ENCODE measurements at regions not wholly inside any gene's neighbourhood (a gene's known extent, or its start where the extent isn't known, plus 50 kb on each side); places are given as distances from the start of the nearest gene placed in this dataset.

DNA sequence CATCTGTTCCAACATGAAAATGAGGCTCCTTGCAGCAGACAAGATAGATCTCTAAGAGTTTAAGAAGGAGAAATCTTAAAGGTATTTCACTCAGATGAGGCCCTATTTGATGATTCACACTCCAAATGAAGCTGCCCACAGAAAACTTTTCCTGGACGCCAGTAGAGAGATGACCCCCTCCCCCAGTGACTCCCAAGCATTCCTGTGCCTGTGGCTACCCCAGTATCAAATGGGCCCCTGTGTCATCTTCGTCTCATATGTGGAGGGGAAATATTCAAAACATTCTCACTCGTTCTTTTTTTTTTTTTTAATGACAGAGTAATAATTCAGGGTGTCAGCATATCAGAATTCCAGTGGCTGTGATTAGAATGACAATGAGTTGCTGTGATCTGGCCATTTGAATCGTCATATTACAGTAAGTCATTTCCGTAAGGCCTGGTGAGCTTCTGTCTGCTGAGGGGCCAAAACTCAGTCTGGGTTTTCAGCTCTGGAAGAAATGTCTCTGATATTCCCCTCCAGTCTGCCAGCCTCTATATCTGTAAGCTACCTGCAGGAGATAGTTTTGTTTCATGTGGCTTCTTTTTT lies 194.7 kb downstream of the URI1 start:
- no peaks in the 10 kb centered on the region for H3K9me3 Mint-ChIP-seq
- H3K27me3 Mint-ChIP-seq (ENCODE audit: low read depth): peaks cover 4% of the 10 kb centered on the region
- no peak overlapping the region for H3K27ac Mint-ChIP-seq
- H3K36me3 Mint-ChIP-seq (ENCODE audit: low read depth): no peaks in the 10 kb centered on the region
- no peak overlapping the region for H3K4me3 Mint-ChIP-seq
- H3K4me1 Mint-ChIP-seq (ENCODE audit: low read depth): no peaks in the 10 kb centered on the region

DNA sequence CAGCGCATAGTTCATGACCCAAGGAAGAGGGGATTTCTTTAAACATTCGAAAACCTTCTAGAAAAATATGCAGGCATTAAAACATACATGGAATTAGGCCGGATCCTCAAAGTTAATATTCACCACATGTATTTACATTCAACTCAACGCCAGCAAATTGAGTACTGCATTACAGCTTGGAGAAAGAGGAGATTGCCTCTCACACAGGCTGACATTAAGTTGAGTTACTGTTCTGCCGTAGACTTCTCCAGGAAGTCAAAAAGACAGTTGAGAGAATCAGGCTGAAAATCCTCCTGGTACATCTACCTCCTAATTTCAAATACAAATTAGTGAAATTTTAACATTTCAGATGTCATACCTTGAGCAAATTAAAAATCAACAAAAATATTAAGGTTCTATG lies 195.7 kb downstream of the URI1 start:
- H3K4me1 Mint-ChIP-seq (ENCODE audit: low read depth): no peaks in the 10 kb centered on the region
- no peaks in the 10 kb centered on the region for H3K9me3 Mint-ChIP-seq
- no peak overlapping the region for H3K27ac Mint-ChIP-seq
- H3K27me3 Mint-ChIP-seq (ENCODE audit: low read depth): peaks cover 4% of the 10 kb centered on the region
- H3K36me3 Mint-ChIP-seq (ENCODE audit: low read depth): no peaks in the 10 kb centered on the region
- no peak overlapping the region for H3K4me3 Mint-ChIP-seq

DNA sequence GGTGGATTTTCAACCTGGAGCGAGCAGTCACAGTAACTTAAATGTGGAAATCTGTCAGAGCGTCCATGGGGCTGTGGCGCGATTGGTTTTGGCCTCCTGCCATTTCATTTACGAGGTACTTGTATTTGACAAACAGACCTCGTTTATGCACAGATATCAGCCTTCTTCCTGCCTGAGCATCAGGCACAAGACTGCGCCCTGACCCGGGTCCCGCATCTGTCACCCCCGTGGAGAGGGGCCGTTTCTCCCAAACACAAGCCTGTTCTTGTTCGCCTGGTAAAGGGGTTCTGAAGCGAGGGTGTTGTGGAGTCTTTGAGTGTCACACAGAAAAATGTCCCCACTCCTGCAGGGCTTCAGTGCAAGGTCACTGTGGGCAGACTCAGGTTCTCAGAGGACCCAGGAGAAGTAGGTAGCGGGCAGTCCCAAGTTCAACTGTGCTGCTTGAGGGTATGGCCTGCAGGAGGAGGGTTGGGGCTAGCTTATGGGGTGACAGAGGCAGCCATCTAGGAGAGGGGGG lies 202.3 kb downstream of the URI1 start:
- Mint-ChIP-seq H3K36me3 (ENCODE audit: low read depth) (no peaks in the 10 kb centered on the region), H3K4me3 (no peak overlapping the region), H3K9me3 (no peaks in the 10 kb centered on the region), H3K27me3 (ENCODE audit: low read depth) (no peaks in the 10 kb centered on the region), H3K27ac (no peak overlapping the region), H3K4me1 (ENCODE audit: low read depth) (no peaks in the 10 kb centered on the region)

DNA sequence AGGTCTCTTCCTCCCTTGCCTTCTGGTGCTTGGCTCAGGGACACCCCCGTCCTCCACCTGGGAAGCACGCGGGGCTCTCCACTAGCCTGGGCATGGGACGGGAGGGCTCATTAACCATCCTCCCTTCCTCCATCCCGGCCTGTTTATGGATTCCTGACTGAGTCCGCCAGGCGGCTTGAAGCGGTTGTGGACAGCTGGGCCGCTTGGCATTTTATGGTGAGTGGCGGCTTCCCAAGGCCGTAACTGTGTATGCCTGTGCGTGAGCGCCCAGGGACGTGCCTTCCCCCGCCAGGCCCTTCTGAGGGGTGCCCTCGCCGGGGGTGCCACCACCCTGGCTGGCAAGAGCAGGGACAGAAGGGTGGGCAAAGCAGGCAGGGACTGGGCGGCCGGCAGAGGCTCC lies 202.8 kb downstream of the URI1 start:
- no peaks in the 10 kb centered on the region for H3K36me3 Mint-ChIP-seq (ENCODE audit: low read depth)
- H3K27ac Mint-ChIP-seq: no peak overlapping the region
- H3K27me3 Mint-ChIP-seq (ENCODE audit: low read depth): no peaks in the 10 kb centered on the region
- no peaks in the 10 kb centered on the region for H3K9me3 Mint-ChIP-seq
- no peak overlapping the region for H3K4me3 Mint-ChIP-seq
- no peaks in the 10 kb centered on the region for H3K4me1 Mint-ChIP-seq (ENCODE audit: low read depth)

DNA sequence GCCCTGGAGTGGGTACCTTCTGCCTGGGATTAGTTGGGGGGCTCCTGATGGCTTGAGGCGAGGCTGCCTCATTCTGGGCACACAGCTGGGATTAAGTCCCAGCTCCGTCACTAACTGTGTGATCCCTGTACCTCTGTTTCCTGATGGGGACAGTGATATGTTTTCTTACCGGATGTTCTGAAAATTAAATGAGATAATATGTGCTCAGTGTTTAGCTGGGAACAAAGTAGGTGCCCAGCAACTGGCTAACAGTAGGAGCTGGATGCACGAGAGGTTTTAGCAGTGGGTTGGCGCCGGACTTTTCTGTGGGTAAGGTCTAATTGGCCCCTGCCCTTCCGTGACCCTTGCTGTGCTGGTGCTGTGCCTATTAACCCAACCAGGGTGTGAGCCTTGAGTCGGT lies 203.4 kb downstream of the URI1 start:
- H3K9me3 Mint-ChIP-seq: no peaks in the 10 kb centered on the region
- H3K27ac Mint-ChIP-seq: no peak overlapping the region
- H3K4me3 Mint-ChIP-seq: no peak overlapping the region
- H3K27me3 Mint-ChIP-seq (ENCODE audit: low read depth): no peaks in the 10 kb centered on the region
- no peaks in the 10 kb centered on the region for H3K36me3 Mint-ChIP-seq (ENCODE audit: low read depth)
- H3K4me1 Mint-ChIP-seq (ENCODE audit: low read depth): no peaks in the 10 kb centered on the region

DNA sequence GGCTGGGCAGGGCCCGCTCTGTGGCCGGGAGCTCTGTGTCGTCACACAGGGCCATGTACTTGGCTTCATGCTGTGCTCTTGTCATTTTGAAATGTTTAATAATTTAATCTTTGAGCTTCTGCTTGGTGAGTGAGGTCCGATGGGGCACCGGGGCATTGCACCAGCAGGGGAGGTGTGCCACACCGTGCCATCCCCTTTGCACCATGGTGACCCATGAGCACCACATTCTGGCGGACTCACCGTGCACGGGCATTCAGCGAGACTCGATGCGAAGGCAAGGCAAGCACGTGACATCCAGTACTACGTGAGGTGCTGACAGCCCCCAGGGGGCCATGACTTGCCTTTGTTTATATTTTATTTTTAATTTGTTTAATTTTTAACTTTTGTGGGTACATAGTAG lies 204.3 kb downstream of the URI1 start:
- Mint-ChIP-seq H3K4me1 (ENCODE audit: low read depth) (no peaks in the 10 kb centered on the region), H3K4me3 (no peak overlapping the region), H3K27ac (no peak overlapping the region), H3K36me3 (ENCODE audit: low read depth) (no peaks in the 10 kb centered on the region), H3K9me3 (no peaks in the 10 kb centered on the region), H3K27me3 (ENCODE audit: low read depth) (no peaks in the 10 kb centered on the region)

DNA sequence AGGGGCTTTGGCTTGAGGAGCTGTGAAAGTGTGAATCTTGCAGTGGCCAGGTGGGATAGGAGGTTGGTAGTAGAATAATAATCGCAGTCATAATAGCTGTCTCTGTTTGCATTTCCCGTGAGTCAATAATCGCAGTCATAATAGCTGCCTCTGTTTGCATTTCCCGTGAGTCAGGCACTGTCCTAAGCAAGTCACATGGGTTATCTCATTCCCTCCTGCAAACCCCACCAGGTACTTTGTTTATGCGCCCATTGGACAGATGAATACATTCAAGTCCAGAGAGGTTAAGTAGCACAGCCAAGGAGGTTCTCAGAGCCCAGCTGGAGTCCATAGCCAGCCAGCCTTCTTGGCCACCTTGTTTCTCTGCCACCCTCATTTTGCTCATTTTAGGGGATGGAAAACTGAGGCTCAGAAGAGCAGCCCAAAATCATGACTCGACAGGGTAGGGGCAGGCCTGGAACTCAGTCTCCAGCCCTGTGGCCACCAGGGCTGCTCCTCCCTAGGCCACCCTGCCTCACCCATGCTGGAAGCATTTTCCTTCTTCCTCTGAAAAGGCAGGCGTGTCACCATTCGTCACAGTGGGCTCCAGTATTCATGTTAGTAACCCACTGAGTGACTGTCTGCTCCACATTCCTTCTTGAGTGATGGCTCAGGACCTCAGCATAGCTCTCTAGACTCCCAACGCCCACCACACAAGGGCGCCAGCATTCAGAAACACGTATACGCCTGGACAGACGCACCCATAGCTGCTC lies 206.2 kb downstream of the URI1 start:
- H3K36me3 Mint-ChIP-seq (ENCODE audit: low read depth): no peaks in the 10 kb centered on the region
- H3K9me3 Mint-ChIP-seq: no peaks in the 10 kb centered on the region
- no peak overlapping the region for H3K4me3 Mint-ChIP-seq
- H3K27ac Mint-ChIP-seq: no peak overlapping the region
- no peaks in the 10 kb centered on the region for H3K4me1 Mint-ChIP-seq (ENCODE audit: low read depth)
- H3K27me3 Mint-ChIP-seq (ENCODE audit: low read depth): no peaks in the 10 kb centered on the region

DNA sequence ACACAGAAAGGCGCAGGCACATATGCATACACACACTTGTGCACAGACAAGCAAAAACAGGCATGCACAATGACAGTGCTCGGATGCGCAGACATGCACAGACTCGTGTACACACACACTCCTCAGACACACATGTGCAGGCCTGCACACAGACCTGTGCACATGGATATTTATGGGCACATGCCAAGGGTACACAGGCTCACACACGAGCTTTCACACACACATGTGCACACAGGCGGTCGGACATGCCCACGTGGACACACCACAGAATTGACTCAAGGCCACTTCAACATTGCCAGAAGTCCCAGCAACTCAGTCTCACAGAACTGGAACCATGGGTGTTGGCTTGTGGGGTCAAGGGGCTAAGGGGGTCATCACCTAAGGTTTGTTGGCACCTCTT lies 206.8 kb downstream of the URI1 start:
- H3K9me3 Mint-ChIP-seq: no peaks in the 10 kb centered on the region
- H3K4me3 Mint-ChIP-seq: no peak overlapping the region
- no peak overlapping the region for H3K27ac Mint-ChIP-seq
- H3K27me3 Mint-ChIP-seq (ENCODE audit: low read depth): no peaks in the 10 kb centered on the region
- H3K4me1 Mint-ChIP-seq (ENCODE audit: low read depth): no peaks in the 10 kb centered on the region
- no peaks in the 10 kb centered on the region for H3K36me3 Mint-ChIP-seq (ENCODE audit: low read depth)

DNA sequence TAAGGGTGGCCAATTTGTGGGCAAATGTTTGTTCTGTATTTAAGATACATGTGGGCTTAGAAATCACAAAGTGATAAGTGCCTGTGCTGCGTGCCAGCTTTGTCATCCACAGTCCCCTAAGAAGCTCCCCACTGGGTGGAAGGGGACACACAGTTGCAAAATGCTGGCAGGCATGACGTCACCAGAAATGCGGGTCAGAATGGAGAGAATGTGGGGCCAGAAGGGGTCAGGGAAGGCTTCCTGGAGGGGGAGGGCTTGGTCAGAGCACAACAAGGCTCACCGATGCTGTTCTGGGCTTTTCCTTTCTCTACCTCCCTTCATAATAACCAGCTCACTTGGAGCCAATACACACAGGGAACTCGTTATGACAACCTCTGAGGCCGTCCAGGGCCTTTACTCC lies 207.3 kb downstream of the URI1 start:
- Mint-ChIP-seq H3K27ac (no peak overlapping the region), H3K4me1 (ENCODE audit: low read depth) (no peaks in the 10 kb centered on the region), H3K9me3 (no peaks in the 10 kb centered on the region), H3K36me3 (ENCODE audit: low read depth) (no peaks in the 10 kb centered on the region), H3K27me3 (ENCODE audit: low read depth) (peaks cover 4% of the 10 kb centered on the region), H3K4me3 (no peak overlapping the region)

DNA sequence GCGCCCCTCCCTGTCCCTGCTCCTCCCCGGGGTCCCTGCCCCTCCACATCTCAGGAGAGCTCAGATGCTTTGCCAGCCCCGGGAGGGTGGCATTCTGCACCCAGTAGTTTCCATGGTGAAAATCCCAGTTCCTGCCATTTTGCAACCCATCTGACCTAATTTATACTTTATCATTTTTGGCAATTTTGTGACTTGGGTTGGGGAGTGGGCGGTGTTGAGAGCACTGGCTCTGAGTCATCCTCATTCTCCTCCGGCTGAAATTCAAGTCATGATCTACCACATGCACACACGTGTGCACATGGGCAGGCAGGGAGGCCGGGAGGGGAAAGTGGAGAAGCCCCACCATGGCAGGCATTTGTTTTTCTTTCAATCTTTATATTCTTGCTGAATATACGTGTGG lies 208.6 kb downstream of the URI1 start:
- Mint-ChIP-seq H3K4me1 (ENCODE audit: low read depth) (no peaks in the 10 kb centered on the region), H3K36me3 (ENCODE audit: low read depth) (no peaks in the 10 kb centered on the region), H3K27me3 (ENCODE audit: low read depth) (peaks cover 5% of the 10 kb centered on the region), H3K27ac (no peak overlapping the region), H3K4me3 (no peak overlapping the region), H3K9me3 (no peaks in the 10 kb centered on the region)

DNA sequence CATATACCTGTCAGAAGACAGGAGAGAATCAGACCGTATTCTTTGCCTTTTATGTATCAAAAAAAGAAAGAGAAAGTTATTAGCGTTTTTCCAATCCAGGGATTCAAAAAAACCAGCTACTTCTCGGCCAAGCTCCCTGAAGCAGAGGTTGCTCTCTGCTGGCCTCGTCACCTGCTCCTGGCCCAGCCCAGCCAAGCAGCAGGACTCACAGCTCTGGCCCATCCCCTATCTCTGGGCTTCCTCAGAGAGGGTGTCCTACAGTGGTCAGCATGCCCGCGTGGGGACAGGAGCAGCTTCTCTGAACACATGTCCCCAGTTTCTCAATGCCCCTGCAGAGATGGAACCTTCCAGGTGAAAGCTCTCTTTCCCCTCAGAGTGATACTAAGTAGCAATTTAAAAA lies 209.0 kb downstream of the URI1 start:
- H3K9me3 Mint-ChIP-seq: no peaks in the 10 kb centered on the region
- H3K36me3 Mint-ChIP-seq (ENCODE audit: low read depth): no peaks in the 10 kb centered on the region
- peaks cover 5% of the 10 kb centered on the region for H3K27me3 Mint-ChIP-seq (ENCODE audit: low read depth)
- no peak overlapping the region for H3K27ac Mint-ChIP-seq
- H3K4me3 Mint-ChIP-seq: no peak overlapping the region
- no peaks in the 10 kb centered on the region for H3K4me1 Mint-ChIP-seq (ENCODE audit: low read depth)

DNA sequence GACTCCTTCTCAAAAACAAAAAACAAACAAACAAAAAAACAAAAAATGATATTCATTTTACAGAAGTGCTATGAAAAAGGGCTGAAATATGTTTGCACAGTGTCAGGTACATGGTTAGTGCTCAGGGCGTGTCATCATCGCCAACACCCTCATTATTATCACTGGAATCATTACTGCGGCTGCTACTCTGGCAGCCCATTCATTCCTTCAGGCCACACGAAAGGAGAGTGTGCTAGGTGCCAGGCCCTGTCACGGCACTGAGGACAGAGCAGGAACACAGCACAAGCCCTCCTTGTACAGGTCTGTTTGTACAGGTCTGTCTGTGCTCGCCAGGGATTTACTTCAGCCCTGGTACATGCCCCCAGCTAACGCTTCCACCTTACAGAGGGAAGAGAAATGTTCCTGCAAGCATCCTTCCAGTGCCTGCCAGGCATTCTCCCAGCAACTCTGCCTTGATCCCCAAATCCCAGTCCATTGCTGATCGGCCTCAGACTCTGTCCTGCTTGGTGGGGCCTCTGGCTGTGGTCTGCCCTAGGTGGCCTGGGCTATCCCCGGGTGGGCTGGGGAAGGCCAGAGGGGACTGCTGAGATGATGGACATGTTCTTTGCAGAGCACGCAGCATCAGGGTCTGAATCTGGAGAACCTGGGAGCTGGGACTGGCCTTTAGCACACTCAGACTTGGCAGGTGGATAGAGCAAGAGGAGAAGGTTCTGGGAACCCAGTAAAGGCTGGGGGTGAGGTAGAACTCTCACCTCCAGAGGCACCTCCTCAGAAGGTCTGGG lies 210.7 kb downstream of the URI1 start:
- Mint-ChIP-seq H3K4me1 (ENCODE audit: low read depth) (no peaks in the 10 kb centered on the region), H3K27me3 (ENCODE audit: low read depth) (peaks cover 5% of the 10 kb centered on the region), H3K4me3 (no peak overlapping the region), H3K36me3 (ENCODE audit: low read depth) (no peaks in the 10 kb centered on the region), H3K27ac (no peak overlapping the region), H3K9me3 (no peaks in the 10 kb centered on the region)

DNA sequence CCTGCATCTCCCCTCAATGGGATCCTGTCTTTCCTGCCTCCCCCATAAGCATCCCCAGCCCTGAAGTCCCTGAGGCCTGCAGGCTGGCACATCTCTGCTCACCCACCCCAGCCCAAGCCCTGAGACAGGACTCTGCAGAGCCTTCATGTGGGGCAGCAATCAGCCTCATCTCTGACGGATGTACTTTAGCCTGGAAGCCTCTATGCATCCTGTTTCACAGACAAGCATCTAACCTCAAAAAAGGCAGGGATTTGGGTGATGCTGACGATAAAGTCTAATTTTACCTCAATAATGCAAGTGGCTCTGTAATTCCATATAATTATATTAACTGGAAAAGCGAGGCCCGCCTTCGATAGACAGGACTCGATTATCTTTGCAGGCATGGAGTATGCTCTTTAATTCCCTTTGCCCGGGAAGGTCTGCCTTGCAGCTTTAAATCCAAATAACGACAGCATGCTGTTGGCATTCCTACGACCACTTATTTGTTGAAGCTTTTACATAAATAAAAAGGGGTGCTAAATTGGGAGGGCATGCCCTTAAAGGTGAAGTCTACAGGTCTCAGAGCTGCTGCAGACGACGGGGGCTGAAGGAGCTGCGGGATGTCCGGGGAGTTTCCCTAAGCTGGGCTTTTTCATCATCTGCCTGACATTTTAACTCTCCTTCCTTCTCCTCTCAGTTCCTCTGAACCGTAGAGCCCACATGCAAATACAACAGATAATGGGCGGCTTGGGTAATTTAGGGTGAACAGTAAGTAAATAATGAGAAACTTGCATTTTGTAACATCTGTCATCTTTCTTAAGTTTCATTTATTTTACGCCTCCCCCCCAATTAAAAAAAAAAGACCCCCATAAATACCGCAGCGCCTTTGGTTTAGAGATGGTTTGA lies 211.5 kb downstream of the URI1 start:
- Mint-ChIP-seq H3K9me3 (no peaks in the 10 kb centered on the region), H3K4me3 (no peak overlapping the region), H3K4me1 (ENCODE audit: low read depth) (no peaks in the 10 kb centered on the region), H3K36me3 (ENCODE audit: low read depth) (no peaks in the 10 kb centered on the region), H3K27me3 (ENCODE audit: low read depth) (peaks cover 5% of the 10 kb centered on the region), H3K27ac (no peak overlapping the region)

DNA sequence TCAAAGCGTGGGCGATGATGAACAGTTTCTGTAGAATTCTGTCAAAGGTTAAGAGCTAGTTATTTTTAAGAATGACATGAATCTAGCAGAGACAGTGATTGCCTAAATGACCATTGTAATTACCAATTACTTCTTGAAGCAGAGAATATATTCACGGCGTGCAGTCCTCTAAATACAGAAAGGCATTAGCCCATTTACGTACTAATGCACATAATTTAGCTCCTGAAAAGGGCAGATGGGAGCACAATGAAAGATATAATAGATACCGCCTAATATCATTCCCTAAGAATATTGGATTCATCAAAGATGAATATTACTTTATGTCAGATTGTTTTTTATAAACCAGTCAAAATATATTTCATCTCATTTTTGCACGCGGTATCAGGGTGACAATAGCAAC lies 212.4 kb downstream of the URI1 start:
- Mint-ChIP-seq H3K4me3 (no peak overlapping the region), H3K27me3 (ENCODE audit: low read depth) (peaks cover 5% of the 10 kb centered on the region), H3K36me3 (ENCODE audit: low read depth) (no peaks in the 10 kb centered on the region)

More for the DNA sequence above, 212.4 kb downstream of the URI1 start:
- no peak overlapping the region for H3K27ac Mint-ChIP-seq
- no peaks in the 10 kb centered on the region for H3K4me1 Mint-ChIP-seq (ENCODE audit: low read depth)
- no peaks in the 10 kb centered on the region for H3K9me3 Mint-ChIP-seq

All from T-helper 1 cell treated with Interleukin-12 subunit alpha and Interleukin-12 subunit beta and Interleukin-4 antibody, amounts not matched to agents 30 μg/mL and 1 μg/mL, for 36 hours (primary cell).